ENCODE measurements at regions not wholly inside any gene's neighbourhood (a gene's known extent, or its start where the extent isn't known, plus 50 kb on each side); places are given as distances from the start of the nearest gene placed in this dataset.

- H3K9ac ChIP-seq (ENCODE audit: low read depth, low read length): no peak overlapping the region
- no peaks in the 10 kb centered on the region for H3K4me1 ChIP-seq (ENCODE audit: insufficient read depth, low read length)
- H3K4me3 ChIP-seq (ENCODE audit: low read length): no peak overlapping the region
- H3K9me3 ChIP-seq (ENCODE audit: insufficient read depth, low read depth, low read length): peaks cover 13% of the 10 kb centered on the region; the same call in 1 of the 2 replicates
- no peak overlapping the region for H3K27ac ChIP-seq (ENCODE audit: low read depth, low read length)
- no peaks in the 10 kb centered on the region for H3K27me3 ChIP-seq (ENCODE audit: insufficient read depth, low read length)
- H3K36me3 ChIP-seq (ENCODE audit: insufficient read depth, low read length): no peaks in the 10 kb centered on the region
- 92% methylated on average over 1 of the region's 1 CpG for WGBS
These were observed 403.4 kb upstream of the MC4R start for GRCh38 chr18:60775978-60776377.

GRCh38 chr18:60784161-60784560 is 411.6 kb upstream of the MC4R start:
- no peak overlapping the region for H3K27ac ChIP-seq (ENCODE audit: low read depth, low read length)
- H3K27me3 ChIP-seq (ENCODE audit: insufficient read depth, low read length): no peaks in the 10 kb centered on the region
- no peaks in the 10 kb centered on the region for H3K36me3 ChIP-seq (ENCODE audit: insufficient read depth, low read length)
- H3K9ac ChIP-seq (ENCODE audit: low read depth, low read length): no peak overlapping the region
- 87% methylated on average over 1 of the region's 1 CpG for WGBS
- H3K9me3 ChIP-seq (ENCODE audit: insufficient read depth, low read depth, low read length): no peaks in the 10 kb centered on the region
- no peaks in the 10 kb centered on the region for H3K4me1 ChIP-seq (ENCODE audit: insufficient read depth, low read length)
- no peak overlapping the region for H3K4me3 ChIP-seq (ENCODE audit: low read length)

GRCh38 chr18:60794802-60795201 is 422.2 kb upstream of the MC4R start:
- Histone ChIP-seq H3K27me3 (ENCODE audit: insufficient read depth, low read length) (no peaks in the 10 kb centered on the region), H3K9ac (ENCODE audit: low read depth, low read length) (no peak overlapping the region), H3K9me3 (ENCODE audit: insufficient read depth, low read depth, low read length) (no peaks in the 10 kb centered on the region), H3K27ac (ENCODE audit: low read depth, low read length) (no peak overlapping the region), H3K4me3 (ENCODE audit: low read length) (no peak overlapping the region), H3K4me1 (ENCODE audit: insufficient read depth, low read length) (no peaks in the 10 kb centered on the region), H3K36me3 (ENCODE audit: insufficient read depth, low read length) (no peaks in the 10 kb centered on the region)
- WGBS: 87% methylated on average over 5 of the region's 5 CpGs

GRCh38 chr18:60804415-60804814 is 431.8 kb upstream of the MC4R start:
- peak overlapping the region; percentile 31 for H3K4me3 ChIP-seq (ENCODE audit: low read length)
- H3K27ac ChIP-seq (ENCODE audit: low read depth, low read length): peak overlapping the region; percentile 82; the same call in 1 of the 2 replicates
- H3K9ac ChIP-seq (ENCODE audit: low read depth, low read length): no peak overlapping the region
- H3K4me1 ChIP-seq (ENCODE audit: insufficient read depth, low read length): peaks cover 13% of the 10 kb centered on the region
- 4% methylated on average over 3 of the region's 3 CpGs for WGBS
- no peaks in the 10 kb centered on the region for H3K36me3 ChIP-seq (ENCODE audit: insufficient read depth, low read length)
- peaks cover 44% of the 10 kb centered on the region for H3K27me3 ChIP-seq (ENCODE audit: insufficient read depth, low read length)
- H3K9me3 ChIP-seq (ENCODE audit: insufficient read depth, low read depth, low read length): peaks cover 3% of the 10 kb centered on the region; the same call in 1 of the 2 replicates

GRCh38 chr18:60809937-60810336 is 437.4 kb upstream of the MC4R start:
- no peak overlapping the region for H3K4me3 ChIP-seq (ENCODE audit: low read length)
- H3K9ac ChIP-seq (ENCODE audit: low read depth, low read length): no peak overlapping the region
- H3K4me1 ChIP-seq (ENCODE audit: insufficient read depth, low read length): peaks cover 10% of the 10 kb centered on the region
- no peaks in the 10 kb centered on the region for H3K9me3 ChIP-seq (ENCODE audit: insufficient read depth, low read depth, low read length)
- H3K27me3 ChIP-seq (ENCODE audit: insufficient read depth, low read length): peaks cover 30% of the 10 kb centered on the region
- 98% methylated on average over 2 of the region's 2 CpGs for WGBS
- H3K27ac ChIP-seq (ENCODE audit: low read depth, low read length): no peak overlapping the region
- H3K36me3 ChIP-seq (ENCODE audit: insufficient read depth, low read length): no peaks in the 10 kb centered on the region

- Histone ChIP-seq H3K36me3 (ENCODE audit: insufficient read depth, low read length) (no peaks in the 10 kb centered on the region), H3K9ac (ENCODE audit: low read depth, low read length) (no peak overlapping the region), H3K9me3 (ENCODE audit: insufficient read depth, low read depth, low read length) (no peaks in the 10 kb centered on the region), H3K4me3 (ENCODE audit: low read length) (no peak overlapping the region), H3K27me3 (ENCODE audit: insufficient read depth, low read length) (peaks cover under 1% of the 10 kb centered on the region; the same call in 1 of the 2 replicates), H3K27ac (ENCODE audit: low read depth, low read length) (no peak overlapping the region), H3K4me1 (ENCODE audit: insufficient read depth, low read length) (no peaks in the 10 kb centered on the region)
- 98% methylated on average over 2 of the region's 2 CpGs for WGBS
These were observed 440.3 kb upstream of the MC4R start for GRCh38 chr18:60812921-60813320.

GRCh38 chr18:60826346-60826745 is 453.8 kb upstream of the MC4R start:
- Histone ChIP-seq H3K9ac (ENCODE audit: low read depth, low read length) (no peak overlapping the region), H3K27ac (ENCODE audit: low read depth, low read length) (no peak overlapping the region), H3K36me3 (ENCODE audit: insufficient read depth, low read length) (no peaks in the 10 kb centered on the region), H3K4me1 (ENCODE audit: insufficient read depth, low read length) (no peaks in the 10 kb centered on the region), H3K9me3 (ENCODE audit: insufficient read depth, low read depth, low read length) (no peaks in the 10 kb centered on the region), H3K4me3 (ENCODE audit: low read length) (no peak overlapping the region), H3K27me3 (ENCODE audit: insufficient read depth, low read length) (no peaks in the 10 kb centered on the region)
- 60% methylated on average over 2 of the region's 2 CpGs for WGBS

GRCh38 chr18:60831971-60832370 is 459.4 kb upstream of the MC4R start:
- no peak overlapping the region for H3K9ac ChIP-seq (ENCODE audit: low read depth, low read length)
- H3K4me1 ChIP-seq (ENCODE audit: insufficient read depth, low read length): no peaks in the 10 kb centered on the region
- 100% methylated on average over 1 of the region's 1 CpG for WGBS
- no peaks in the 10 kb centered on the region for H3K27me3 ChIP-seq (ENCODE audit: insufficient read depth, low read length)
- no peaks in the 10 kb centered on the region for H3K9me3 ChIP-seq (ENCODE audit: insufficient read depth, low read depth, low read length)
- no peaks in the 10 kb centered on the region for H3K36me3 ChIP-seq (ENCODE audit: insufficient read depth, low read length)
- H3K4me3 ChIP-seq (ENCODE audit: low read length): no peak overlapping the region
- no peak overlapping the region for H3K27ac ChIP-seq (ENCODE audit: low read depth, low read length)

- Histone ChIP-seq H3K36me3 (ENCODE audit: insufficient read depth, low read length) (no peaks in the 10 kb centered on the region), H3K9me3 (ENCODE audit: insufficient read depth, low read depth, low read length) (peaks cover 4% of the 10 kb centered on the region; the same call in 1 of the 2 replicates), H3K27me3 (ENCODE audit: insufficient read depth, low read length) (no peaks in the 10 kb centered on the region), H3K9ac (ENCODE audit: low read depth, low read length) (no peak overlapping the region), H3K4me3 (ENCODE audit: low read length) (no peak overlapping the region), H3K27ac (ENCODE audit: low read depth, low read length) (no peak overlapping the region), H3K4me1 (ENCODE audit: insufficient read depth, low read length) (no peaks in the 10 kb centered on the region)
These were observed 466.1 kb upstream of the MC4R start for GRCh38 chr18:60838677-60839076.

- no peaks in the 10 kb centered on the region for H3K36me3 ChIP-seq (ENCODE audit: insufficient read depth, low read length)
- 97% methylated on average over 5 of the region's 6 CpGs for WGBS
These were observed 473.8 kb upstream of the MC4R start for GRCh38 chr18:60846396-60846795.

GRCh38 chr18:60847517-60847916 is 474.9 kb upstream of the MC4R start:
- peaks cover 5% of the 10 kb centered on the region; the same call in 1 of the 2 replicates for H3K9me3 ChIP-seq (ENCODE audit: insufficient read depth, low read depth, low read length)
- H3K36me3 ChIP-seq (ENCODE audit: insufficient read depth, low read length): no peaks in the 10 kb centered on the region
- H3K27ac ChIP-seq (ENCODE audit: low read depth, low read length): no peak overlapping the region
- no peaks in the 10 kb centered on the region for H3K27me3 ChIP-seq (ENCODE audit: insufficient read depth, low read length)
- no peak overlapping the region for H3K4me3 ChIP-seq (ENCODE audit: low read length)
- no peak overlapping the region for H3K9ac ChIP-seq (ENCODE audit: low read depth, low read length)
- WGBS: 95% methylated on average over 3 of the region's 3 CpGs
- H3K4me1 ChIP-seq (ENCODE audit: insufficient read depth, low read length): peaks cover 12% of the 10 kb centered on the region; the same call in 1 of the 2 replicates

More at GRCh38 chr18:60846396-60846795, 473.8 kb upstream of the MC4R start:
- no peak overlapping the region for H3K27ac ChIP-seq (ENCODE audit: low read depth, low read length)
- no peak overlapping the region for H3K9ac ChIP-seq (ENCODE audit: low read depth, low read length)
- peaks cover 12% of the 10 kb centered on the region; the same call in 1 of the 2 replicates for H3K4me1 ChIP-seq (ENCODE audit: insufficient read depth, low read length)
- no peaks in the 10 kb centered on the region for H3K27me3 ChIP-seq (ENCODE audit: insufficient read depth, low read length)
- no peak overlapping the region for H3K4me3 ChIP-seq (ENCODE audit: low read length)
- H3K9me3 ChIP-seq (ENCODE audit: insufficient read depth, low read depth, low read length): peaks cover 5% of the 10 kb centered on the region; the same call in 1 of the 2 replicates

GRCh38 chr18:60861575-60861974 is 471.7 kb upstream of the CDH20 start:
- no peaks in the 10 kb centered on the region for H3K36me3 ChIP-seq (ENCODE audit: insufficient read depth, low read length)
- H3K4me3 ChIP-seq (ENCODE audit: low read length): no peak overlapping the region
- no peak overlapping the region for H3K27ac ChIP-seq (ENCODE audit: low read depth, low read length)
- peaks cover 13% of the 10 kb centered on the region for H3K4me1 ChIP-seq (ENCODE audit: insufficient read depth, low read length)
- H3K9me3 ChIP-seq (ENCODE audit: insufficient read depth, low read depth, low read length): no peaks in the 10 kb centered on the region
- no peaks in the 10 kb centered on the region for H3K27me3 ChIP-seq (ENCODE audit: insufficient read depth, low read length)
- H3K9ac ChIP-seq (ENCODE audit: low read depth, low read length): no peak overlapping the region
